H1 (cell line): ENCODE measurements at regions not wholly inside any gene's neighbourhood (a gene's known extent, or its start where the extent isn't known, plus 50 kb on each side); places are given as distances from the start of the nearest gene placed in this dataset.
"Not testable (repeated sequence)": the region's sequence is repeated elsewhere in the genome, so short reads cannot be mapped to it uniquely, and the experiment has no call there.

Source experiments
- CTCF ChIA-PET: fragments of 300-600 bp; sonication (Branson Sonifier 250); formaldehyde crosslinking; loops from one replicate; lab custom pipeline; 2021; ENCODE audit not compliant: partially characterized antibody; lab: Charles Lee
- POLR2A ChIA-PET: fragments of 300-600 bp; sonication (Branson Sonifier 250); formaldehyde crosslinking; loops from one replicate; lab custom pipeline; 2021; ENCODE audit warnings: inconsistent platforms; ENCODE audit not compliant: partially characterized antibody; lab: Charles Lee
- DNase-seq, 2 experiments: peaks; one replicate each; pipeline versions ENCODE4 v3.0.0 to v3.0.0-alpha.2; 2010 to 2022; ENCODE audit warnings: low spot score in 2 of 2, low read depth in 1 of 2, mixed read lengths in 1 of 2
- FAIRE-seq: peaks from 2 replicates; lab custom pipeline; 2011; peaks lifted over from hg19 to GRCh38; lab: Jason Lieb, UNC
- H2AFZ ChIP-seq: 2 replicates; pipeline ENCODE4 v1.8.1; 2012; ENCODE audit warnings: low read length, inconsistent platforms
- H2AK5ac ChIP-seq: 2 replicates; pipeline ENCODE4 v1.6.1; 2013; ENCODE audit warnings: low read depth, low read length
- H2BK120ac ChIP-seq: replicated peaks from 2 replicates; pipeline ENCODE3; 2013; ENCODE audit warnings: low read depth, low read length, inconsistent platforms
- H2BK12ac ChIP-seq: 2 replicates; pipeline ENCODE4 v1.6.1; 2013; ENCODE audit warnings: low read depth, low read length
- H2BK15ac ChIP-seq: 2 replicates; pipeline ENCODE4 v1.6.1; 2013; ENCODE audit warnings: low read length
- H2BK20ac ChIP-seq: 2 replicates; pipeline ENCODE4 v1.6.1; 2013; ENCODE audit warnings: low read length
- H2BK5ac ChIP-seq: 2 replicates; pipeline ENCODE4 v1.6.1; 2013; ENCODE audit warnings: low read depth, low read length
- H3K14ac ChIP-seq: 2 replicates; pipeline ENCODE4 v1.6.1; 2013; ENCODE audit warnings: inconsistent platforms; ENCODE audit not compliant: insufficient read length
- H3K18ac ChIP-seq: 2 replicates; pipeline ENCODE4 v1.6.1; 2013; ENCODE audit warnings: low read length; ENCODE audit errors: extremely low read depth
- H3K23ac ChIP-seq: 2 replicates; pipeline ENCODE4 v1.6.1; 2013; ENCODE audit warnings: inconsistent platforms; ENCODE audit not compliant: insufficient read length
- H3K23me2 ChIP-seq: 2 replicates; pipeline ENCODE4 v1.6.1; 2013; ENCODE audit warnings: low read depth, low read length
- H3K27ac ChIP-seq: 2 replicates; pipeline ENCODE4 v1.6.1; 2011; ENCODE audit warnings: low read depth, low read length, inconsistent platforms
- H3K27me3 ChIP-seq, 4 experiments: replicated peaks in 1 of 4; 1 replicate in 1 of 4; 2 replicates in 3 of 4; pipeline versions ENCODE4 v1.6.1 to v1.8.1; 2011 to 2013; ENCODE audit warnings: low read length in 3 of 4, mild to moderate bottlenecking in 3 of 4, inconsistent platforms in 2 of 4, mixed read lengths in 2 of 4, moderate library complexity in 1 of 4; ENCODE audit not compliant: control insufficient read depth in 3 of 4, insufficient read depth in 3 of 4; ENCODE audit errors: extremely low read depth in 1 of 4
- H3K36me3 ChIP-seq, 4 experiments: 2 replicates each; pipeline versions ENCODE4 v1.6.1 to v1.8.1; 2011 to 2013; ENCODE audit warnings: mild to moderate bottlenecking in 4 of 4, low read length in 3 of 4, moderate library complexity in 2 of 4, control low read depth in 1 of 4, inconsistent platforms in 1 of 4; ENCODE audit not compliant: insufficient read depth in 4 of 4, control insufficient read depth in 2 of 4
- H3K4ac ChIP-seq: replicated peaks from 2 replicates; pipeline ENCODE3; 2013; ENCODE audit warnings: low read length, low read depth, mixed read lengths, inconsistent platforms; ENCODE audit not compliant: insufficient read length
- H3K4me1 ChIP-seq, 4 experiments: replicated peaks in 1 of 4; 1 replicate in 1 of 4; 2 replicates in 3 of 4; pipeline versions ENCODE4 v1.6.1 to v1.8.1; 2011 to 2013; ENCODE audit warnings: low read length in 3 of 4, inconsistent platforms in 2 of 4, mixed read lengths in 1 of 4; ENCODE audit not compliant: insufficient read depth in 4 of 4, control insufficient read depth in 3 of 4
- H3K4me2 ChIP-seq, 2 experiments: 2 replicates each; pipeline versions ENCODE4 v1.6.1 to v1.8.1; 2011 to 2013; ENCODE audit warnings: low read depth in 2 of 2, low read length in 2 of 2, control low read depth in 1 of 2, inconsistent platforms in 1 of 2, mild to moderate bottlenecking in 1 of 2; ENCODE audit not compliant: insufficient read depth in 1 of 2
- H3K4me3 ChIP-seq, 4 experiments: fragments of 200-600, 300-600 bp in 1 of 4; sonication (generic), shearing (Covaris generic), sonication (Bioruptor Twin) in 1 of 4; 2 replicates each; pipeline versions ENCODE4 v1.5.1 to v1.8.1; 2011 to 2016; ENCODE audit warnings: low read length in 4 of 4, low read depth in 3 of 4, control low read depth in 2 of 4, inconsistent platforms in 2 of 4, mild to moderate bottlenecking in 2 of 4, mixed read lengths in 1 of 4, moderate library complexity in 1 of 4; ENCODE audit not compliant: insufficient read depth in 2 of 4; ENCODE audit errors: extremely low read depth in 1 of 4
- H3K56ac ChIP-seq: replicated peaks from 2 replicates; pipeline ENCODE3; 2013; ENCODE audit warnings: low read depth, mild to moderate bottlenecking, mixed read lengths, low read length, inconsistent platforms; ENCODE audit not compliant: insufficient read length
- H3K79me1 ChIP-seq: 2 replicates; pipeline ENCODE4 v1.6.1; 2013; ENCODE audit warnings: low read depth, low read length, control low read depth
- H3K79me2 ChIP-seq, 2 experiments: 2 replicates each; pipeline versions ENCODE4 v1.6.1 to v1.8.1; 2012 to 2013; ENCODE audit warnings: low read length in 2 of 2, mild to moderate bottlenecking in 2 of 2, inconsistent platforms in 1 of 2; ENCODE audit not compliant: insufficient read depth in 2 of 2, control insufficient read depth in 1 of 2
- H3K9ac ChIP-seq, 4 experiments: replicated peaks in 1 of 4; 1 replicate in 1 of 4; 2 replicates in 3 of 4; pipeline versions ENCODE4 v1.6.1 to v1.8.1; 2011 to 2013; ENCODE audit warnings: low read depth in 3 of 4, low read length in 3 of 4, control low read depth in 2 of 4, mild to moderate bottlenecking in 2 of 4, moderate library complexity in 2 of 4, inconsistent platforms in 1 of 4; ENCODE audit errors: extremely low read depth in 1 of 4
- H3K9me3 ChIP-seq, 2 experiments: 2 replicates each; pipeline versions ENCODE4 v1.6.1 to v1.8.1; 2012 to 2013; ENCODE audit warnings: mild to moderate bottlenecking in 2 of 2, moderate library complexity in 2 of 2, control low read depth in 1 of 2, inconsistent platforms in 1 of 2, low read depth in 1 of 2, low read length in 1 of 2, mixed read lengths in 1 of 2; ENCODE audit not compliant: insufficient read depth in 2 of 2
- H4K20me1 ChIP-seq, 2 experiments: replicated peaks in 1 of 2; 2 replicates each; pipeline versions ENCODE3 to v1.8.1; 2011 to 2013; ENCODE audit warnings: inconsistent platforms in 2 of 2, low read length in 2 of 2, mild to moderate bottlenecking in 1 of 2; ENCODE audit not compliant: insufficient read depth in 2 of 2, control insufficient read depth in 1 of 2
- H4K5ac ChIP-seq: 2 replicates; pipeline ENCODE4 v1.6.1; 2013; ENCODE audit warnings: low read length, low read depth, mixed read lengths, inconsistent platforms; ENCODE audit not compliant: insufficient read length
- H4K8ac ChIP-seq: 2 replicates; pipeline ENCODE4 v1.8.0; 2013; ENCODE audit warnings: mild to moderate bottlenecking, moderate library complexity, low read length, inconsistent platforms; ENCODE audit not compliant: insufficient read depth; ENCODE audit errors: extremely low read depth
- H4K91ac ChIP-seq: replicated peaks from 2 replicates; pipeline ENCODE3; 2013; ENCODE audit warnings: low read length, mixed read lengths, inconsistent platforms; ENCODE audit not compliant: insufficient read length
- WGBS, 2 experiments: shearing (Covaris generic) in 1 of 2; methylation state at CpG; one replicate each; pipeline versions ENCODE4 v1.1.6 to v1.1.7; 2013 to 2015; ENCODE audit warnings: low lambda C conversion rate in 2 of 2, mixed read lengths in 2 of 2, inconsistent platforms in 1 of 2, low coverage in 1 of 2, missing lambda C conversion rate in 1 of 2; ENCODE audit not compliant: insufficient replicate concordance in 2 of 2, insufficient coverage in 1 of 2, insufficient read length in 1 of 2; ENCODE audit errors: extremely low coverage in 1 of 2, missing lambda C conversion rate in 1 of 2; 5-methylcytosine and 5-hydroxymethylcytosine counted together

DNA sequence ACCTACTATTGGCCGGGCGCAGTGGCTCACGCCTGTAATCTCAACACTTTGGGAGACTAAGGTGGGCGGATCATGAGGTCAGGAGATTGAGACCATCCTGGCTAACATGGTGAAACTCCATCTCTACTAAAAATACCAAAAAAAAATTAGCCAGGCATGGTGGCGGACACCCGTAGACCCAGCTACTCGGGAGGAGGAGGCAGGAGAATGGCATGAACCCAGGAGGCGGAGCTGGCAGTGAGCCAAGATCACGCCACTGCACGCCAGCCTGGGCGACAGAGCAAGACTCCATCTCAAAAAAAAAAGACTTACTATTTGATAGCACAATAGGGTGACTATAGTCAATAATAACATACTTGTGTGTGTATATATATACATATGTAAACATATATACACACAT, 92.7 kb upstream of the EEPD1 start:
- H4K8ac ChIP-seq, H2BK15ac ChIP-seq, H2BK5ac ChIP-seq, H3K4me3 ChIP-seq, POLR2A ChIA-PET, H3K36me3 ChIP-seq, H3K79me1 ChIP-seq, H2BK12ac ChIP-seq, H4K91ac ChIP-seq, H3K79me2 ChIP-seq, H3K23ac ChIP-seq, H3K4ac ChIP-seq, H3K56ac ChIP-seq, H3K23me2 ChIP-seq, H3K14ac ChIP-seq, H3K9me3 ChIP-seq, H3K27me3 ChIP-seq, H4K20me1 ChIP-seq, H2BK120ac ChIP-seq, H4K5ac ChIP-seq, DNase-seq, H2BK20ac ChIP-seq, CTCF ChIA-PET, H2AK5ac ChIP-seq, H3K4me2 ChIP-seq, FAIRE-seq, H3K9ac ChIP-seq, H3K4me1 ChIP-seq, H3K18ac ChIP-seq, H3K27ac ChIP-seq, H2AFZ ChIP-seq: not testable (repeated sequence)
- 88% methylated on average over 9 of the region's 11 CpGs; no CpG with 5 or more reads in 1 of the 2 experiments for WGBS, 2 experiments
